GM23338 (cell line): ENCODE measurements at regions not wholly inside any gene's neighbourhood (a gene's known extent, or its start where the extent isn't known, plus 50 kb on each side); places are given as distances from the start of the nearest gene placed in this dataset.

Experiments used
- ATAC-seq: fragments of 200-7000 bp; cut with Tn5 transposase; 3 replicates; pipeline ENCODE4 v1.9.1; 2020
- DNase-seq: peaks from one replicate; pipeline ENCODE4 v3.0.0-alpha.2; 2015; ENCODE audit warnings: low spot score
- H2AFZ ChIP-seq: fragments of 200-600 bp; sonication (generic); 2 replicates; pipeline ENCODE4 v1.8.0; 2016; ENCODE audit warnings: antibody characterized with exemption, mild to moderate bottlenecking, moderate library complexity
- H3F3A ChIP-seq: fragments of 200-600 bp; sonication (generic); replicated peaks from 2 replicates; pipeline ENCODE4 v1.8.0; 2017; ENCODE audit warnings: antibody characterized with exemption, mixed run types, low read depth
- H3K27ac ChIP-seq: fragments of 200-600 bp; sonication (generic); 2 replicates; pipeline ENCODE4 v1.6.1; 2016; ENCODE audit warnings: low read depth
- H3K27me3 ChIP-seq: fragments of 200-600 bp; sonication (generic); 2 replicates; pipeline ENCODE4 v1.8.0; 2016; ENCODE audit warnings: mild to moderate bottlenecking, mixed run types, moderate library complexity; ENCODE audit not compliant: insufficient read depth
- H3K36me3 ChIP-seq: fragments of 200-600 bp; sonication (generic); 2 replicates; pipeline ENCODE4 v1.8.0; 2016; ENCODE audit warnings: mild to moderate bottlenecking; ENCODE audit not compliant: insufficient read depth
- H3K4me1 ChIP-seq: fragments of 200-600 bp; sonication (generic); 2 replicates; pipeline ENCODE4 v1.8.0; 2016; ENCODE audit warnings: mild to moderate bottlenecking, moderate library complexity; ENCODE audit not compliant: insufficient read depth
- H3K4me2 ChIP-seq: fragments of 200-600 bp; sonication (generic); 2 replicates; pipeline ENCODE4 v1.7.1; 2017; ENCODE audit warnings: mixed run types
- H3K4me3 ChIP-seq: fragments of 200-600 bp; sonication (generic); 2 replicates; pipeline ENCODE4 v1.6.1; 2016; ENCODE audit warnings: mixed run types
- H3K79me2 ChIP-seq: fragments of 200-600 bp; sonication (generic); replicated peaks from 2 replicates; pipeline ENCODE4 v1.8.0; 2017; ENCODE audit warnings: mild to moderate bottlenecking; ENCODE audit not compliant: insufficient read depth
- H3K9me2 ChIP-seq: fragments of 200-600 bp; sonication (generic); 2 replicates; pipeline ENCODE4 v1.8.0; 2017; ENCODE audit not compliant: insufficient read depth
- H4K20me1 ChIP-seq: fragments of 200-600 bp; sonication (generic); replicated peaks from 2 replicates; pipeline ENCODE4 v1.8.0; 2017; ENCODE audit warnings: mild to moderate bottlenecking; ENCODE audit not compliant: insufficient read depth
- H3K27ac Mint-ChIP-seq: 2 replicates; pipeline ENCODE4 v1.8.0; 2020; ENCODE audit warnings: inconsistent platforms, mild to moderate bottlenecking, moderate library complexity, mixed read lengths
- H3K27me3 Mint-ChIP-seq: 3 replicates; pipeline ENCODE4 v1.8.0; 2022; ENCODE audit warnings: low read depth, mild to moderate bottlenecking, moderate library complexity, mixed read lengths, inconsistent platforms; ENCODE audit not compliant: insufficient read depth, poor library complexity
- H3K36me3 Mint-ChIP-seq: 3 replicates; pipeline ENCODE4 v1.8.0; 2021; ENCODE audit warnings: low read depth, mild to moderate bottlenecking, inconsistent platforms, moderate library complexity, mixed read lengths
- H3K4me1 Mint-ChIP-seq: 3 replicates; pipeline ENCODE4 v1.8.0; 2020; ENCODE audit warnings: mild to moderate bottlenecking, inconsistent platforms, mixed read lengths
- H3K4me3 Mint-ChIP-seq: 3 replicates; pipeline ENCODE4 v1.8.0; 2021; ENCODE audit warnings: moderate library complexity, mild to moderate bottlenecking, inconsistent platforms, mixed read lengths
- H3K9me3 Mint-ChIP-seq: 3 replicates; pipeline ENCODE4 v1.8.0; 2020; ENCODE audit warnings: moderate library complexity, mild to moderate bottlenecking, inconsistent platforms, mixed read lengths
- CREB1 ChIP-seq: fragments of 250-450 bp; sonication (Bioruptor Pico); IDR thresholded peaks from 2 replicates; pipeline ENCODE4 v1.5.0; 2020; ENCODE audit warnings: low read depth, mild to moderate bottlenecking, moderate library complexity
- EZH2 ChIP-seq: fragments of 200-600 bp; sonication (generic); IDR thresholded peaks from one replicate; pipeline ENCODE4 v1.8.0; 2017; ENCODE audit warnings: antibody characterized with exemption, mild to moderate bottlenecking, low read depth; ENCODE audit not compliant: unreplicated experiment
- EZH2phosphoT487 ChIP-seq: fragments of 200-600 bp; sonication (generic); IDR thresholded peaks from one replicate; pipeline ENCODE4 v1.8.1; 2018; ENCODE audit warnings: antibody characterized with exemption; ENCODE audit not compliant: unreplicated experiment
- JUNB ChIP-seq: IDR thresholded peaks from one replicate; pipeline ENCODE4 v1.6.1; 2016; ENCODE audit warnings: antibody characterized with exemption; ENCODE audit not compliant: unreplicated experiment
- NANOG ChIP-seq: IDR thresholded peaks from 2 replicates; pipeline ENCODE4 v1.6.1; 2016; ENCODE audit warnings: antibody characterized with exemption, borderline replicate concordance
- POLR2AphosphoS5 ChIP-seq: IDR thresholded peaks from 2 replicates; pipeline ENCODE4 v1.6.1; 2016; ENCODE audit warnings: antibody characterized with exemption, low read depth
- STAT1 ChIP-seq: IDR thresholded peaks from one replicate; pipeline ENCODE4 v1.6.1; 2016; ENCODE audit warnings: antibody characterized with exemption; ENCODE audit not compliant: unreplicated experiment
- ZNF114 ChIP-seq: fragments of 250-450 bp; sonication (Bioruptor Pico); IDR thresholded peaks from 2 replicates; pipeline ENCODE4 v1.5.0; 2020; ENCODE audit warnings: mild to moderate bottlenecking, moderate library complexity
- ZNF331 ChIP-seq: fragments of 250-450 bp; sonication (Bioruptor Pico); IDR thresholded peaks from 2 replicates; pipeline ENCODE4 v1.5.0; 2020; ENCODE audit warnings: low read depth, mild to moderate bottlenecking, moderate library complexity
- TF ChIP-seq, protein P1 (sequence below), 2 experiments: fragments of 200-600 bp in 1 of 2; sonication (generic) in 1 of 2; conservative IDR thresholded peaks; 2 replicates each; pipeline versions ENCODE4 v1.5.1 to v1.6.1; 2016 to 2017; ENCODE audit warnings: antibody characterized with exemption in 2 of 2, low read depth in 2 of 2, mild to moderate bottlenecking in 2 of 2, moderate library complexity in 1 of 2
- TF ChIP-seq, protein P2 (sequence below): IDR thresholded peaks from one replicate; pipeline ENCODE4 v1.6.1; 2018; ENCODE audit warnings: antibody characterized with exemption; ENCODE audit not compliant: unreplicated experiment
- TF ChIP-seq, protein P3 (sequence below): fragments of 250-450 bp; sonication (Bioruptor Pico); IDR thresholded peaks from 2 replicates; pipeline ENCODE4 v1.5.0; 2020; ENCODE audit warnings: mild to moderate bottlenecking, moderate library complexity
- TF ChIP-seq, protein P4 (sequence below): IDR thresholded peaks from 2 replicates; pipeline ENCODE4 v1.6.1; 2016; ENCODE audit warnings: antibody characterized with exemption

DNA sequence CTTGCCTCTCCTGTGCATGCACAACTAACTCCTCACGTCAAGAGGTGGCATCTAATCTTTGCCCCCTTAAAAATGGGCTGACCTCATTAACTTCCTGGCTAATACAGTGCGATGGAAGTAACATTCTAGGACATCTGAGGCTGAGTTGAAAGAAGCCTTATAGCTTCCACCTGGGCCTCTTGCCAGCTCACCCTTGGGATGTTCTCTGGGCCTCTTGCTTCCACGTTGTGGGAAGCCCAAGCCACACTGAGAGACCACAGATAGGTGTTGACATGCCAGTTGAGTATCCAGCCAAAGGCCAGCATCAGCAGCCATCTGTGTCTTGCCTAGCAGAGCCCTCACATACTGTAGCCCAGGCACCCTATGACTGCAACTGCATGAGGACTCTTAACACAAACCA, 60.8 kb upstream of the GDF10 start:
- TF ChIP-seq POLR2AphosphoS5 (no peak), EZH2phosphoT487 (no peak), NANOG (no peak), STAT1 (no peak), JUNB (no peak), ZNF114 (CRISPR knock-in tag) (no peak), CREB1 (CRISPR knock-in tag) (no peak), ZNF331 (CRISPR knock-in tag) (no peak), EZH2 (no peak)
- TF ChIP-seq, protein P1, sequence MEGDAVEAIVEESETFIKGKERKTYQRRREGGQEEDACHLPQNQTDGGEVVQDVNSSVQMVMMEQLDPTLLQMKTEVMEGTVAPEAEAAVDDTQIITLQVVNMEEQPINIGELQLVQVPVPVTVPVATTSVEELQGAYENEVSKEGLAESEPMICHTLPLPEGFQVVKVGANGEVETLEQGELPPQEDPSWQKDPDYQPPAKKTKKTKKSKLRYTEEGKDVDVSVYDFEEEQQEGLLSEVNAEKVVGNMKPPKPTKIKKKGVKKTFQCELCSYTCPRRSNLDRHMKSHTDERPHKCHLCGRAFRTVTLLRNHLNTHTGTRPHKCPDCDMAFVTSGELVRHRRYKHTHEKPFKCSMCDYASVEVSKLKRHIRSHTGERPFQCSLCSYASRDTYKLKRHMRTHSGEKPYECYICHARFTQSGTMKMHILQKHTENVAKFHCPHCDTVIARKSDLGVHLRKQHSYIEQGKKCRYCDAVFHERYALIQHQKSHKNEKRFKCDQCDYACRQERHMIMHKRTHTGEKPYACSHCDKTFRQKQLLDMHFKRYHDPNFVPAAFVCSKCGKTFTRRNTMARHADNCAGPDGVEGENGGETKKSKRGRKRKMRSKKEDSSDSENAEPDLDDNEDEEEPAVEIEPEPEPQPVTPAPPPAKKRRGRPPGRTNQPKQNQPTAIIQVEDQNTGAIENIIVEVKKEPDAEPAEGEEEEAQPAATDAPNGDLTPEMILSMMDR (conservative IDR thresholded peaks at IDR 0.05; ENCODE audit: low read depth in 2 of 2), result no peak
- TF ChIP-seq, protein P2, sequence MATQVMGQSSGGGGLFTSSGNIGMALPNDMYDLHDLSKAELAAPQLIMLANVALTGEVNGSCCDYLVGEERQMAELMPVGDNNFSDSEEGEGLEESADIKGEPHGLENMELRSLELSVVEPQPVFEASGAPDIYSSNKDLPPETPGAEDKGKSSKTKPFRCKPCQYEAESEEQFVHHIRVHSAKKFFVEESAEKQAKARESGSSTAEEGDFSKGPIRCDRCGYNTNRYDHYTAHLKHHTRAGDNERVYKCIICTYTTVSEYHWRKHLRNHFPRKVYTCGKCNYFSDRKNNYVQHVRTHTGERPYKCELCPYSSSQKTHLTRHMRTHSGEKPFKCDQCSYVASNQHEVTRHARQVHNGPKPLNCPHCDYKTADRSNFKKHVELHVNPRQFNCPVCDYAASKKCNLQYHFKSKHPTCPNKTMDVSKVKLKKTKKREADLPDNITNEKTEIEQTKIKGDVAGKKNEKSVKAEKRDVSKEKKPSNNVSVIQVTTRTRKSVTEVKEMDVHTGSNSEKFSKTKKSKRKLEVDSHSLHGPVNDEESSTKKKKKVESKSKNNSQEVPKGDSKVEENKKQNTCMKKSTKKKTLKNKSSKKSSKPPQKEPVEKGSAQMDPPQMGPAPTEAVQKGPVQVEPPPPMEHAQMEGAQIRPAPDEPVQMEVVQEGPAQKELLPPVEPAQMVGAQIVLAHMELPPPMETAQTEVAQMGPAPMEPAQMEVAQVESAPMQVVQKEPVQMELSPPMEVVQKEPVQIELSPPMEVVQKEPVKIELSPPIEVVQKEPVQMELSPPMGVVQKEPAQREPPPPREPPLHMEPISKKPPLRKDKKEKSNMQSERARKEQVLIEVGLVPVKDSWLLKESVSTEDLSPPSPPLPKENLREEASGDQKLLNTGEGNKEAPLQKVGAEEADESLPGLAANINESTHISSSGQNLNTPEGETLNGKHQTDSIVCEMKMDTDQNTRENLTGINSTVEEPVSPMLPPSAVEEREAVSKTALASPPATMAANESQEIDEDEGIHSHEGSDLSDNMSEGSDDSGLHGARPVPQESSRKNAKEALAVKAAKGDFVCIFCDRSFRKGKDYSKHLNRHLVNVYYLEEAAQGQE, result no peak
- TF ChIP-seq, protein P3, sequence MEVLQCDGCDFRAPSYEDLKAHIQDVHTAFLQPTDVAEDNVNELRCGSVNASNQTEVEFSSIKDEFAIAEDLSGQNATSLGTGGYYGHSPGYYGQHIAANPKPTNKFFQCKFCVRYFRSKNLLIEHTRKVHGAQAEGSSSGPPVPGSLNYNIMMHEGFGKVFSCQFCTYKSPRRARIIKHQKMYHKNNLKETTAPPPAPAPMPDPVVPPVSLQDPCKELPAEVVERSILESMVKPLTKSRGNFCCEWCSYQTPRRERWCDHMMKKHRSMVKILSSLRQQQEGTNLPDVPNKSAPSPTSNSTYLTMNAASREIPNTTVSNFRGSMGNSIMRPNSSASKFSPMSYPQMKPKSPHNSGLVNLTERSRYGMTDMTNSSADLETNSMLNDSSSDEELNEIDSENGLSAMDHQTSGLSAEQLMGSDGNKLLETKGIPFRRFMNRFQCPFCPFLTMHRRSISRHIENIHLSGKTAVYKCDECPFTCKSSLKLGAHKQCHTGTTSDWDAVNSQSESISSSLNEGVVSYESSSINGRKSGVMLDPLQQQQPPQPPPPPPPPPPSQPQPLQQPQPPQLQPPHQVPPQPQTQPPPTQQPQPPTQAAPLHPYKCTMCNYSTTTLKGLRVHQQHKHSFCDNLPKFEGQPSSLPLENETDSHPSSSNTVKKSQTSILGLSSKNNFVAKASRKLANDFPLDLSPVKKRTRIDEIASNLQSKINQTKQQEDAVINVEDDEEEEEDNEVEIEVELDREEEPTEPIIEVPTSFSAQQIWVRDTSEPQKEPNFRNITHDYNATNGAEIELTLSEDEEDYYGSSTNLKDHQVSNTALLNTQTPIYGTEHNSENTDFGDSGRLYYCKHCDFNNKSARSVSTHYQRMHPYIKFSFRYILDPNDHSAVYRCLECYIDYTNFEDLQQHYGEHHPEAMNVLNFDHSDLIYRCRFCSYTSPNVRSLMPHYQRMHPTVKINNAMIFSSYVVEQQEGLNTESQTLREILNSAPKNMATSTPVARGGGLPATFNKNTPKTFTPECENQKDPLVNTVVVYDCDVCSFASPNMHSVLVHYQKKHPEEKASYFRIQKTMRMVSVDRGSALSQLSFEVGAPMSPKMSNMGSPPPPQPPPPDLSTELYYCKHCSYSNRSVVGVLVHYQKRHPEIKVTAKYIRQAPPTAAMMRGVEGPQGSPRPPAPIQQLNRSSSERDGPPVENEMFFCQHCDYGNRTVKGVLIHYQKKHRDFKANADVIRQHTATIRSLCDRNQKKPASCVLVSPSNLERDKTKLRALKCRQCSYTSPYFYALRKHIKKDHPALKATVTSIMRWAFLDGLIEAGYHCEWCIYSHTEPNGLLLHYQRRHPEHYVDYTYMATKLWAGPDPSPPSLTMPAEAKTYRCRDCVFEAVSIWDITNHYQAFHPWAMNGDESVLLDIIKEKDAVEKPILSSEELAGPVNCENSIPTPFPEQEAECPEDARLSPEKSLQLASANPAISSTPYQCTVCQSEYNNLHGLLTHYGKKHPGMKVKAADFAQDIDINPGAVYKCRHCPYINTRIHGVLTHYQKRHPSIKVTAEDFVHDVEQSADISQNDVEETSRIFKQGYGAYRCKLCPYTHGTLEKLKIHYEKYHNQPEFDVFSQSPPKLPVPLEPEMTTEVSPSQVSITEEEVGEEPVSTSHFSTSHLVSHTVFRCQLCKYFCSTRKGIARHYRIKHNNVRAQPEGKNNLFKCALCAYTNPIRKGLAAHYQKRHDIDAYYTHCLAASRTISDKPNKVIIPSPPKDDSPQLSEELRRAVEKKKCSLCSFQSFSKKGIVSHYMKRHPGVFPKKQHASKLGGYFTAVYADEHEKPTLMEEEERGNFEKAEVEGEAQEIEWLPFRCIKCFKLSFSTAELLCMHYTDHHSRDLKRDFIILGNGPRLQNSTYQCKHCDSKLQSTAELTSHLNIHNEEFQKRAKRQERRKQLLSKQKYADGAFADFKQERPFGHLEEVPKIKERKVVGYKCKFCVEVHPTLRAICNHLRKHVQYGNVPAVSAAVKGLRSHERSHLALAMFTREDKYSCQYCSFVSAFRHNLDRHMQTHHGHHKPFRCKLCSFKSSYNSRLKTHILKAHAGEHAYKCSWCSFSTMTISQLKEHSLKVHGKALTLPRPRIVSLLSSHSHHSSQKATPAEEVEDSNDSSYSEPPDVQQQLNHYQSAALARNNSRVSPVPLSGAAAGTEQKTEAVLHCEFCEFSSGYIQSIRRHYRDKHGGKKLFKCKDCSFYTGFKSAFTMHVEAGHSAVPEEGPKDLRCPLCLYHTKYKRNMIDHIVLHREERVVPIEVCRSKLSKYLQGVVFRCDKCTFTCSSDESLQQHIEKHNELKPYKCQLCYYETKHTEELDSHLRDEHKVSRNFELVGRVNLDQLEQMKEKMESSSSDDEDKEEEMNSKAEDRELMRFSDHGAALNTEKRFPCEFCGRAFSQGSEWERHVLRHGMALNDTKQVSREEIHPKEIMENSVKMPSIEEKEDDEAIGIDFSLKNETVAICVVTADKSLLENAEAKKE, result no peak
- TF ChIP-seq, protein P4, sequence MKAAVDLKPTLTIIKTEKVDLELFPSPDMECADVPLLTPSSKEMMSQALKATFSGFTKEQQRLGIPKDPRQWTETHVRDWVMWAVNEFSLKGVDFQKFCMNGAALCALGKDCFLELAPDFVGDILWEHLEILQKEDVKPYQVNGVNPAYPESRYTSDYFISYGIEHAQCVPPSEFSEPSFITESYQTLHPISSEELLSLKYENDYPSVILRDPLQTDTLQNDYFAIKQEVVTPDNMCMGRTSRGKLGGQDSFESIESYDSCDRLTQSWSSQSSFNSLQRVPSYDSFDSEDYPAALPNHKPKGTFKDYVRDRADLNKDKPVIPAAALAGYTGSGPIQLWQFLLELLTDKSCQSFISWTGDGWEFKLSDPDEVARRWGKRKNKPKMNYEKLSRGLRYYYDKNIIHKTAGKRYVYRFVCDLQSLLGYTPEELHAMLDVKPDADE, result no peak
- no peak for DNase-seq
- no peak overlapping the region for H3K27ac Mint-ChIP-seq
- no peaks in the 10 kb centered on the region for H3K36me3 Mint-ChIP-seq
- H3K79me2 ChIP-seq, result no peaks in the 10 kb centered on the region
- no peak overlapping the region for H3K4me2 ChIP-seq
- no peak overlapping the region for H3K4me3 Mint-ChIP-seq
- peaks cover 6% of the 10 kb centered on the region; the same call in 1 of the 2 replicates for H3K9me2 ChIP-seq
- H3K27me3 Mint-ChIP-seq, result peaks cover 4% of the 10 kb centered on the region
- no peak for ATAC-seq
- peaks cover 3% of the 10 kb centered on the region; the same call in 1 of the 3 replicates for H3K4me1 Mint-ChIP-seq
- H3K36me3 ChIP-seq, result no peaks in the 10 kb centered on the region
- H3K9me3 Mint-ChIP-seq, result no peaks in the 10 kb centered on the region
- H3K27ac ChIP-seq, result no peak overlapping the region
- H3F3A ChIP-seq, result no peaks in the 10 kb centered on the region
- no peaks in the 10 kb centered on the region for H3K27me3 ChIP-seq
- H2AFZ ChIP-seq, result no peak overlapping the region
- H3K4me1 ChIP-seq, result no peaks in the 10 kb centered on the region
- H3K4me3 ChIP-seq, result no peak overlapping the region
- H4K20me1 ChIP-seq, result no peaks in the 10 kb centered on the region
